Neural crest cell (in vitro differentiated cells): ENCODE measurements at regions not wholly inside any gene's neighbourhood (a gene's known extent, or its start where the extent isn't known, plus 50 kb on each side); places are given as distances from the start of the nearest gene placed in this dataset.

Source experiments
- DNase-seq: peaks from one replicate; pipeline ENCODE4 v3.0.0; 2021; ENCODE audit warnings: low read depth, mixed read lengths, low spot score
- H3K27ac Mint-ChIP-seq: one replicate; pipeline ENCODE4 v1.8.0; 2021; ENCODE audit warnings: mild to moderate bottlenecking, mixed read lengths; ENCODE audit not compliant: unreplicated experiment
- H3K27me3 Mint-ChIP-seq: 2 replicates; pipeline ENCODE4 v1.8.0; 2021; ENCODE audit warnings: low read depth, mild to moderate bottlenecking, mixed read lengths
- H3K36me3 Mint-ChIP-seq: 2 replicates; pipeline ENCODE4 v1.8.0; 2021; ENCODE audit warnings: low read depth, mild to moderate bottlenecking, mixed read lengths
- H3K4me1 Mint-ChIP-seq: 2 replicates; pipeline ENCODE4 v1.8.0; 2021; ENCODE audit warnings: mixed read lengths
- H3K4me3 Mint-ChIP-seq: one replicate; pipeline ENCODE4 v1.8.0; 2021; ENCODE audit warnings: mild to moderate bottlenecking, mixed read lengths
- H3K9me3 Mint-ChIP-seq: 2 replicates; pipeline ENCODE4 v1.8.0; 2021; ENCODE audit warnings: mixed read lengths
- TF ChIP-seq, protein P1 (sequence below): fragments of 200-600 bp; sonication (generic); conservative IDR thresholded peaks from 2 replicates; pipeline ENCODE4 v1.5.0; 2021; ENCODE audit warnings: antibody characterized with exemption, mild to moderate bottlenecking

DNA sequence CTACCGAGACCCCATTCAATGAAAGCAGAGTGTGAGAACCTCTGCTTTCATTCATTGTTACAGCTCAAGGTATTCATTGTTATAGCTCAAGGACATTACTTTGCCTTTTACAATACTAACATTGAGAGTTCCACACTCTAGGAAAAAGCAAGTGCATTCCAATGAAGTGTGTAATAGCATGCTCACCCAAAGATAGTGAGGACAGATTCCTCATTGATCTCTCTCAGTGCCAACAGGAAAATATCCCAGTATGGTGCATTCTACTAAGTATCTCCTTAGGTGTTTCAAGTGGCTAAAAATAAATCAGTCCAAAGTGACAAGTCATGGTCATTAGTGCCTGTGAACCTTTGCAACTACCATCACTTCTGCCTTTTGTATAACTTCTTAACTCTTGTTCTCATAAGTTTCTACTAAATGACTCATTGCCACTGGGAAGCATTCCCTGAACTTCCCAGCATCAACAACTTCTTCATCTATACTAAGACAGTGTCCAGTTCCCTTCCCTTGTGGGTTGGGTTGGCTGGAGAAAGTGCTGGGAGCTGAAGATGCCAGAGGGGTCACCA lies 140.7 kb upstream of the STXBP5 start:
- Mint-ChIP-seq H3K27ac (no peak overlapping the region), H3K4me3 (no peak overlapping the region), H3K27me3 (no peaks in the 10 kb centered on the region), H3K4me1 (no peaks in the 10 kb centered on the region), H3K36me3 (no peaks in the 10 kb centered on the region), H3K9me3 (peaks cover 2% of the 10 kb centered on the region)
- TF ChIP-seq, protein P1, sequence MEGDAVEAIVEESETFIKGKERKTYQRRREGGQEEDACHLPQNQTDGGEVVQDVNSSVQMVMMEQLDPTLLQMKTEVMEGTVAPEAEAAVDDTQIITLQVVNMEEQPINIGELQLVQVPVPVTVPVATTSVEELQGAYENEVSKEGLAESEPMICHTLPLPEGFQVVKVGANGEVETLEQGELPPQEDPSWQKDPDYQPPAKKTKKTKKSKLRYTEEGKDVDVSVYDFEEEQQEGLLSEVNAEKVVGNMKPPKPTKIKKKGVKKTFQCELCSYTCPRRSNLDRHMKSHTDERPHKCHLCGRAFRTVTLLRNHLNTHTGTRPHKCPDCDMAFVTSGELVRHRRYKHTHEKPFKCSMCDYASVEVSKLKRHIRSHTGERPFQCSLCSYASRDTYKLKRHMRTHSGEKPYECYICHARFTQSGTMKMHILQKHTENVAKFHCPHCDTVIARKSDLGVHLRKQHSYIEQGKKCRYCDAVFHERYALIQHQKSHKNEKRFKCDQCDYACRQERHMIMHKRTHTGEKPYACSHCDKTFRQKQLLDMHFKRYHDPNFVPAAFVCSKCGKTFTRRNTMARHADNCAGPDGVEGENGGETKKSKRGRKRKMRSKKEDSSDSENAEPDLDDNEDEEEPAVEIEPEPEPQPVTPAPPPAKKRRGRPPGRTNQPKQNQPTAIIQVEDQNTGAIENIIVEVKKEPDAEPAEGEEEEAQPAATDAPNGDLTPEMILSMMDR: no peak
- no peak for DNase-seq

DNA sequence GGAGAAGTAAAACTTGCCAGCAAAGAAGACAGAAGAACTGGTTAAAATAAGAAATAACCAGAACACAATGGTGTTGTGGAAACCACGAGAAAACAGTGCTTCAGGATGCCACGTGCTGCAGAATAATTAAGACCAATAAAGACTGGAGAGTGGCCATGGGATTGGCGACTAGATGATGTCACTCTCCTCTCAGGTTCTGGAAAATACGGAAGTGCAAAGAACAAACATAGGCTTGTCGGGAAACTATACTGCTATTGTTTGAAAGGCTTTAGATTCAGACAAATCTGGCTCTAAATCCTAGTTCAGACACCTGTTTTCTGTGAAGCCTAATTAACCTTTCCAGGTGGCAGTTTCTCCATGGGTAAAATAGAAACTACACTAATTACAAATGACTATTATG lies 138.4 kb upstream of the STXBP5 start:
- H3K27me3 Mint-ChIP-seq: no peaks in the 10 kb centered on the region
- H3K4me3 Mint-ChIP-seq: no peak overlapping the region
- H3K27ac Mint-ChIP-seq: no peak overlapping the region
- H3K9me3 Mint-ChIP-seq: peaks cover 6% of the 10 kb centered on the region
- no peak for DNase-seq
- TF ChIP-seq, protein P1: no peak
- no peaks in the 10 kb centered on the region for H3K4me1 Mint-ChIP-seq
- no peaks in the 10 kb centered on the region for H3K36me3 Mint-ChIP-seq

DNA sequence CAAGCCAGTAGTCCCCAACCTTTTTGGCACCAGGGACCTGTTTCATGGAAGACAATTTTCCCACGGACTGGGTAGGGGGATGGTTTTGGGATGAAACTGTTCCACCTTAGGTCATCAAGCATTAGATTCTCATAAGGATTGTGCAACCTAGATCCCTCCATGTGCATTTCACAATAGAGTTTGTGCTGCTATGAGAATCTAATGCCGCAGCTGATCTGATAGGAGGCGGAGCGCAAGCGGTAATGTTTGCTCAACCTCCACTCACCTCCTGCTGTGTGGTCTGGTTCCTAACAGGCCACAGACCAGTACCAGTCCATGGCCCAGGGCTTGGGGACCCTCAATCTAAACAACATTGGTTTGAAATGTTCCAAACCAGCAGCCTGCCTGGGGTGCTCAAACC lies 137.0 kb upstream of the STXBP5 start:
- Mint-ChIP-seq H3K36me3 (no peaks in the 10 kb centered on the region), H3K4me1 (no peaks in the 10 kb centered on the region), H3K27ac (no peak overlapping the region), H3K9me3 (peaks cover 6% of the 10 kb centered on the region), H3K4me3 (no peak overlapping the region), H3K27me3 (no peaks in the 10 kb centered on the region)
- TF ChIP-seq, protein P1: no peak
- no peak for DNase-seq

DNA sequence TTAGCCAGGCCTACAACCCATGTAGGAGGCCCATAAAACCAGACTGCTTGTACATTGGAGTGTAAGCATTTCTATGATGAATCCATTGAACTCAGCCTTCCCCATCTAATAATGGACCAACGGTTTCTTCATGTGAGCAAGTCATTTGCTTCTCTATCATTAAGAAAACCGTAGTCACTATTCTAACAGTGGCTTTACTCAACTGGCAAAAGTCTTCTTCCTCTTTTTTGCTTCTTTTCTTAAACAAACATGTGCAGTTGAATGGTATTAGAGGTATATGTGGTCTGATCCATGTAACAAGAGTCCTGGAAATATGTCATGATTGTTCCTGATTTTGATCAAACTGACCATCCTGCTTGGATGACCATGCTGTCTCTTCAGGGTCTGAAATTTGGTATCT lies 132.4 kb upstream of the STXBP5 start:
- H3K4me1 Mint-ChIP-seq: peaks cover 10% of the 10 kb centered on the region
- no peak for DNase-seq
- no peak overlapping the region for H3K4me3 Mint-ChIP-seq
- H3K36me3 Mint-ChIP-seq: no peaks in the 10 kb centered on the region
- no peak overlapping the region for H3K27ac Mint-ChIP-seq
- H3K27me3 Mint-ChIP-seq: no peaks in the 10 kb centered on the region
- H3K9me3 Mint-ChIP-seq: peaks cover 4% of the 10 kb centered on the region
- TF ChIP-seq, protein P1: no peak

DNA sequence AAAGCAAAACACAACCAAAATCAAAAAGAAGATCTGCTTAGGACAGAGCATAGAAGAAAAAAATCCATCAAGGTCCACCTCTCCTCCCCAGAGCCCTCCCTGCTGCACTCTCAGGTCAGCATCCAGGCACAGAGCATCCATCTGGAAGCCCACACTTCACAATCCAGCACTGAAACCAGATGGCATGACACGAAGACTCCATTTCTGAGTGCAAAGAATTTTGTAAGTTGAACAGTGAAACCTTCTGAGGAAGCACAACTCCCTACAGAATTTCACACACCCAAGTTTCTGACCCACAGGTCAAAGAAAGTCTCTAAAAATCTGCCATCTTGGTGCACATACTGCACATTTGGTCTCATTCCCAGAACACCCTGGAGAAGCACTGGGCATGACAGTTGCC lies 128.8 kb upstream of the STXBP5 start:
- H3K27me3 Mint-ChIP-seq: no peaks in the 10 kb centered on the region
- no peaks in the 10 kb centered on the region for H3K36me3 Mint-ChIP-seq
- DNase-seq: no peak
- no peaks in the 10 kb centered on the region for H3K9me3 Mint-ChIP-seq
- peaks cover 10% of the 10 kb centered on the region for H3K4me1 Mint-ChIP-seq
- H3K27ac Mint-ChIP-seq: no peak overlapping the region
- TF ChIP-seq, protein P1: no peak
- no peak overlapping the region for H3K4me3 Mint-ChIP-seq

DNA sequence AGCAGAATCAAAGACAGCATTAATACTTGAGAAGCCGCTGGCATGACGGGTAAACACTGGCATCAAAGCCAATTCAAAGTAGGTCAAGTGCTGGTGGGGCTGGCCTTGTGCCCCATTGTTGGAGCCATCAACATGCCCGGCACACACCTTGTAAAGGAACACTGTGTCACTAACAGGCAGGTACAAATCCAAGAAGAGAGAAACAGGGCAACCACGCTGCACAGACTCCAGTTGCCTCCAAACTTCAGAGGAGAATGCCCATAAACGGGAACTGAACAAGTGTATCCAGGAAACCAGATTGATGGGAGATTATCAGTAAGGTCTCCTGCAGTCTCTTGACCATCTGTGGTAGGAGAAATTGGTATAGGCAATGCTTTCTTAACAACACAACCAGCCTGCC lies 127.0 kb upstream of the STXBP5 start:
- Mint-ChIP-seq H3K4me1 (peaks cover 13% of the 10 kb centered on the region), H3K27me3 (no peaks in the 10 kb centered on the region), H3K9me3 (no peaks in the 10 kb centered on the region), H3K36me3 (no peaks in the 10 kb centered on the region), H3K4me3 (no peak overlapping the region), H3K27ac (no peak overlapping the region)
- no peak for DNase-seq
- TF ChIP-seq, protein P1: no peak
